HCT116 (cell line): ENCODE measurements at regions not wholly inside any gene's neighbourhood (a gene's known extent, or its start where the extent isn't known, plus 50 kb on each side); places are given as distances from the start of the nearest gene placed in this dataset.

Source experiments
- ATAC-seq: fragments of 200-7000 bp; cut with Tn5 transposase; 2 replicates; pipeline ENCODE4 v1.9.1; 2020; ENCODE audit warnings: mild to moderate bottlenecking, moderate library complexity
- BruUV-seq: library from RNA; stranded (reverse); fragments of 400-500 nt; replicated peaks from 2 replicates; lab custom pipeline; 2021; lab: Mats Ljungman, UMichigan
- CTCF ChIA-PET: fragments of 300-600 bp; sonication (Branson Sonifier 250); formaldehyde crosslinking; loops from one replicate; lab custom pipeline; 2021; ENCODE audit warnings: antibody characterized with exemption; lab: Charles Lee
- POLR2A ChIA-PET: fragments of 300-600, 350-600 bp; sonication (Branson Sonifier 250); formaldehyde crosslinking; loops from one replicate; lab custom pipeline; 2021; ENCODE audit warnings: antibody characterized with exemption; lab: Charles Lee
- RAD21 ChIA-PET, 2 experiments: fragments of 300-600 bp; sonication (Branson Sonifier 250); formaldehyde crosslinking; loops; one replicate each; lab custom pipeline; 2023; ENCODE audit warnings: low total read pairs in 2 of 2; ENCODE audit not compliant: uncharacterized antibody in 2 of 2, unreplicated experiment in 2 of 2, low non-redundant PET in 1 of 2; lab: Charles Lee
- DNase-seq: peaks from one replicate; pipeline ENCODE4 v3.0.0-alpha.2; 2010; ENCODE audit warnings: low read depth, low spot score
- H2AFZ ChIP-seq: fragments of 200-600 bp; shearing (Covaris generic), sonication (generic); 2 replicates; pipeline ENCODE4 v1.6.1; 2017; ENCODE audit warnings: low read depth, mixed run types, mixed read lengths, antibody characterized with exemption, low read length; ENCODE audit not compliant: poor library complexity, severe bottlenecking
- H3K27ac ChIP-seq: 2 replicates; pipeline ENCODE4 v1.5.1; 2012; ENCODE audit warnings: low read depth, low read length
- H3K27me3 ChIP-seq: fragments of 200-600 bp; sonication (generic); 2 replicates; pipeline ENCODE4 v1.6.1; 2016; ENCODE audit warnings: mixed run types, low read length, mixed read lengths; ENCODE audit not compliant: insufficient read depth
- H3K36me3 ChIP-seq, 2 experiments: fragments of 200-500 bp in 1 of 2; fragments of 200-600 bp in 1 of 2; sonication (Bioruptor generic) in 1 of 2; sonication (generic) in 1 of 2; 2 replicates each; pipeline versions ENCODE4 v1.5.1 to v1.6.1; 2014 to 2016; ENCODE audit warnings: low read length in 2 of 2, inconsistent platforms in 1 of 2, mixed read lengths in 1 of 2, mixed run types in 1 of 2; ENCODE audit not compliant: insufficient read depth in 2 of 2, control insufficient read depth in 1 of 2
- H3K4me1 ChIP-seq, 2 experiments: fragments of 200-600 bp in 1 of 2; sonication (generic) in 1 of 2; 2 replicates each; pipeline versions ENCODE4 v1.5.1 to v1.6.1; 2012 to 2017; ENCODE audit warnings: low read length in 2 of 2, inconsistent platforms in 1 of 2, mild to moderate bottlenecking in 1 of 2, mixed read lengths in 1 of 2, mixed run types in 1 of 2, moderate library complexity in 1 of 2; ENCODE audit not compliant: insufficient read depth in 2 of 2, control insufficient read depth in 1 of 2
- H3K4me2 ChIP-seq: fragments of 200-600 bp; sonication (generic); 2 replicates; pipeline ENCODE4 v1.6.1; 2017; ENCODE audit warnings: mixed run types, low read length, mixed read lengths
- H3K4me3 ChIP-seq, 2 experiments: fragments of 200-600 bp in 1 of 2; sonication (generic) in 1 of 2; replicated peaks in 1 of 2; 2 replicates each; pipeline ENCODE4 v1.5.1; 2011 to 2016; ENCODE audit warnings: low read length in 2 of 2, control low read depth in 1 of 2, low read depth in 1 of 2, mild to moderate bottlenecking in 1 of 2, mixed read lengths in 1 of 2, mixed run types in 1 of 2
- H3K79me2 ChIP-seq: fragments of 200-600 bp; sonication (generic); 2 replicates; pipeline ENCODE4 v1.6.1; 2017; ENCODE audit warnings: mild to moderate bottlenecking, mixed run types, low read length, moderate library complexity, mixed read lengths; ENCODE audit not compliant: insufficient read depth
- H3K9ac ChIP-seq: fragments of 200-600 bp; sonication (generic); 2 replicates; pipeline ENCODE4 v1.6.1; 2016; ENCODE audit warnings: low read length, mixed read lengths
- H3K9me2 ChIP-seq: fragments of 200-600 bp; sonication (generic), shearing (Covaris generic); 2 replicates; pipeline ENCODE4 v1.6.1; 2017; ENCODE audit warnings: mixed run types, mild to moderate bottlenecking, moderate library complexity; ENCODE audit not compliant: insufficient read depth
- H3K9me3 ChIP-seq, 2 experiments: fragments of 200-500 bp in 1 of 2; fragments of 200-600 bp in 1 of 2; sonication (Bioruptor generic) in 1 of 2; sonication (generic) in 1 of 2; 2 replicates each; pipeline ENCODE4 v1.6.1; 2014 to 2017; ENCODE audit warnings: low read length in 2 of 2, mixed read lengths in 2 of 2, inconsistent platforms in 1 of 2, low read depth in 1 of 2, mild to moderate bottlenecking in 1 of 2, mixed run types in 1 of 2, moderate library complexity in 1 of 2; ENCODE audit not compliant: control insufficient read depth in 1 of 2, insufficient read depth in 1 of 2
- H4K20me1 ChIP-seq: fragments of 200-600 bp; sonication (generic), shearing (Covaris generic); 2 replicates; pipeline ENCODE4 v1.6.1; 2017; ENCODE audit warnings: mixed run types, mild to moderate bottlenecking, moderate library complexity; ENCODE audit not compliant: insufficient read depth
- CEBPB ChIP-seq: IDR thresholded peaks from 2 replicates; pipeline ENCODE4 v1.6.1; 2012; ENCODE audit warnings: low read depth
- EGR1 ChIP-seq: IDR thresholded peaks from 2 replicates; pipeline ENCODE4 v1.6.1; 2012; ENCODE audit warnings: low read depth
- EZH2 ChIP-seq: fragments of 200-600 bp; sonication (generic); IDR thresholded peaks from 2 replicates; pipeline ENCODE4 v1.6.1; 2017; ENCODE audit warnings: antibody characterized with exemption, mixed run types
- FOSL1 ChIP-seq: IDR thresholded peaks from 2 replicates; pipeline ENCODE4 v1.6.1; 2012; ENCODE audit warnings: low read depth
- JUND ChIP-seq: IDR thresholded peaks from 2 replicates; pipeline ENCODE4 v1.6.1; 2012
- POLR2AphosphoS5 ChIP-seq: IDR thresholded peaks from 2 replicates; pipeline ENCODE4 v1.6.1; 2011; ENCODE audit warnings: mild to moderate bottlenecking, low read depth, low read length, moderate library complexity
- RAD21 ChIP-seq: IDR thresholded peaks from 2 replicates; pipeline ENCODE4 v1.6.1; 2012; ENCODE audit warnings: low read depth, mild to moderate bottlenecking
- SIN3A ChIP-seq: IDR thresholded peaks from 2 replicates; pipeline ENCODE4 v1.6.1; 2012; ENCODE audit warnings: low read depth
- SP1 ChIP-seq: IDR thresholded peaks from 2 replicates; pipeline ENCODE4 v1.6.1; 2012; ENCODE audit warnings: low read depth
- TCF7L2 ChIP-seq: IDR thresholded peaks from 2 replicates; pipeline ENCODE4 v1.7.0; 2011; ENCODE audit warnings: borderline replicate concordance, inconsistent platforms; ENCODE audit not compliant: insufficient read depth, insufficient read length; ENCODE audit errors: extremely low read depth
- ZFX ChIP-seq: fragments of 450-650 bp; IDR thresholded peaks from 2 replicates; pipeline ENCODE4 v1.6.1; 2017
- ZNF274 ChIP-seq: fragments of 200-500 bp; sonication (Bioruptor generic); IDR thresholded peaks from 2 replicates; pipeline ENCODE4 v1.6.1; 2014; ENCODE audit warnings: mild to moderate bottlenecking, low read depth, low read length, inconsistent platforms
- intact Hi-C: fragments of 100-400 bp; cut with micrococcal nuclease; formaldehyde crosslinking; loops from 2 replicates; pipeline ENCODE4 v1.10.0; 2022
- TF ChIP-seq, protein P1 (sequence below): IDR thresholded peaks from 2 replicates; pipeline ENCODE4 v1.6.1; 2012
- TF ChIP-seq, protein P2 (sequence below): IDR thresholded peaks from 2 replicates; pipeline ENCODE4 v1.6.1; 2011; ENCODE audit warnings: mild to moderate bottlenecking, low read length, moderate library complexity; ENCODE audit not compliant: insufficient replicate concordance; ENCODE audit errors: extremely low read depth
- TF ChIP-seq, protein P3 (sequence below): IDR thresholded peaks from 2 replicates; pipeline ENCODE4 v1.6.1; 2012

DNA sequence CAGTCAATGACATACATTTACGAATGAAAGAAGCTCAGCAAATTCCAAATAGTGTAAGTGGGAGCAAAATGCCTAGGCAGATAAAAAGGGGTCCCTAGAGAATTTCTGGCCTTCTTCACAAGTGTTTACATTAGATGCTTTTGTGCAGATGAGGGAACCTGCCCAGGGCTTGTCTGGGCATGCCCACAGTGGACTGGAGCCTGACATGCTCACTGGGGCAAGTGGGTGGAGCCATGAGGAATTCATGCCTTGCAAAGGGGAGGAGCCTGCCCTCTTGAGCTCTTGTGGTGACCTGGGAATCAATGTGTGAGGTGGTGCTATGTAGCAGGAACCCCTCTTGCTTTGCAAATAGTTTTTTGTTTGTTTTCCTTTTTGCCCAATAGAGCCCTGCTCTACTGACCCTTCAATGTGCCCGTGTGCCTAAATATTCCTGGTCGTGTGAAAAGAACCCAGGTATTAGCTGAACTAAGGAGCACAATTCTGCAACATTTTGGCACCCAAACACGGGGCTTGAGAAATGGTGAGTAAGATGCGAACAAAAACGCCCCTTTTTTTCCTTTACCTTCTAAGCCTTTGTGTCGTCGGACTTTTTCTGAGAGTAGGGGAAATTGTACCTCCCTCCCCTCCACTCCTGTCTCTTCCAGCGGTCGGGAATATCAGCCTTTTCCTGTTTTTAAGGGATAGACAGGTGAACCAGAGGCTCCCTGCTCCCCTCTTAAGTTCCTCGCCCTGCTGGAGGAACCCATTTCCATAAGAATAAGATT is 433.8 kb upstream of the CDH9 start:
- ChIA-PET POLR2A (no interaction called here), CTCF (no interaction called here)
- no peak overlapping the region for H2AFZ ChIP-seq
- peak; percentile 67 for ATAC-seq
- H3K4me3 ChIP-seq = peak overlapping the region; percentile 6 to 36
- intact Hi-C loops = loop anchor here (1.0 kb wide), 1 partner anchor 16 kb away; no protein-coding TSS in a partner anchor
- no peaks in the 10 kb centered on the region for H3K4me1 ChIP-seq
- TSS peak; percentile 65 for BruUV-seq
- no peaks in the 10 kb centered on the region for H3K79me2 ChIP-seq
- no peaks in the 10 kb centered on the region for H3K27me3 ChIP-seq
- H3K9me3 ChIP-seq = peaks cover 6 to 27% of the 10 kb centered on the region in 2 experiments; a peak in 2 of 4 replicates
- no peak overlapping the region; the same call in 1 of the 2 replicates for H3K4me2 ChIP-seq
- TF ChIP-seq SIN3A (no peak), EGR1 (no peak), ZFX (no peak), ZNF274 (no peak), SP1 (no peak), EZH2 (no peak), JUND (no peak), CEBPB (no peak), FOSL1 (no peak), RAD21 (no peak), TCF7L2 (no peak), POLR2AphosphoS5 (no peak)
- TF ChIP-seq, protein P1, sequence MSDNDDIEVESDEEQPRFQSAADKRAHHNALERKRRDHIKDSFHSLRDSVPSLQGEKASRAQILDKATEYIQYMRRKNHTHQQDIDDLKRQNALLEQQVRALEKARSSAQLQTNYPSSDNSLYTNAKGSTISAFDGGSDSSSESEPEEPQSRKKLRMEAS = no peak
- TF ChIP-seq, protein P2, sequence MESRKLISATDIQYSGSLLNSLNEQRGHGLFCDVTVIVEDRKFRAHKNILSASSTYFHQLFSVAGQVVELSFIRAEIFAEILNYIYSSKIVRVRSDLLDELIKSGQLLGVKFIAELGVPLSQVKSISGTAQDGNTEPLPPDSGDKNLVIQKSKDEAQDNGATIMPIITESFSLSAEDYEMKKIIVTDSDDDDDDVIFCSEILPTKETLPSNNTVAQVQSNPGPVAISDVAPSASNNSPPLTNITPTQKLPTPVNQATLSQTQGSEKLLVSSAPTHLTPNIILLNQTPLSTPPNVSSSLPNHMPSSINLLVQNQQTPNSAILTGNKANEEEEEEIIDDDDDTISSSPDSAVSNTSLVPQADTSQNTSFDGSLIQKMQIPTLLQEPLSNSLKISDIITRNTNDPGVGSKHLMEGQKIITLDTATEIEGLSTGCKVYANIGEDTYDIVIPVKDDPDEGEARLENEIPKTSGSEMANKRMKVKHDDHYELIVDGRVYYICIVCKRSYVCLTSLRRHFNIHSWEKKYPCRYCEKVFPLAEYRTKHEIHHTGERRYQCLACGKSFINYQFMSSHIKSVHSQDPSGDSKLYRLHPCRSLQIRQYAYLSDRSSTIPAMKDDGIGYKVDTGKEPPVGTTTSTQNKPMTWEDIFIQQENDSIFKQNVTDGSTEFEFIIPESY = no peak
- TF ChIP-seq, protein P3, sequence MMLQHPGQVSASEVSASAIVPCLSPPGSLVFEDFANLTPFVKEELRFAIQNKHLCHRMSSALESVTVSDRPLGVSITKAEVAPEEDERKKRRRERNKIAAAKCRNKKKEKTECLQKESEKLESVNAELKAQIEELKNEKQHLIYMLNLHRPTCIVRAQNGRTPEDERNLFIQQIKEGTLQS = no peak
- TF ChIP-seq, all 23 proteins: peak for 0
- Histone ChIP-seq H3K9ac (no peak overlapping the region; the same call in 1 of the 2 replicates), H3K9me2 (no peaks in the 10 kb centered on the region), H3K27ac (no peak overlapping the region), H3K36me3 (no peaks in the 10 kb centered on the region), H4K20me1 (no peaks in the 10 kb centered on the region; the same call in 1 of the 2 replicates)
- DNase-seq = no peak
- RAD21 ChIA-PET = no interaction called here
